ENCODE measurements at regions not wholly inside any gene's neighbourhood (a gene's known extent, or its start where the extent isn't known, plus 50 kb on each side); places are given as distances from the start of the nearest gene placed in this dataset.

GRCh38 chr16:66081775-66082366 is 284.6 kb upstream of the CDH5 start:
- DNase-seq (no peak), ATAC-seq (no peak)
- H3K9me3 ChIP-seq (ENCODE audit: control insufficient read depth, low read length, poor library complexity, severe bottlenecking): no peaks in the 10 kb centered on the region
- Mint-ChIP-seq H3K4me3 (no peak overlapping the region), H3K36me3 (ENCODE audit: low read depth) (no peaks in the 10 kb centered on the region), H3K27ac (no peak overlapping the region), H3K27me3 (peaks cover 36% of the 10 kb centered on the region), H3K4me1 (no peaks in the 10 kb centered on the region)

- ATAC-seq (no peak), DNase-seq (no peak)
- no peak overlapping the region for H3K27ac Mint-ChIP-seq
- H3K9me3 ChIP-seq (ENCODE audit: control insufficient read depth, low read length, poor library complexity, severe bottlenecking): no peaks in the 10 kb centered on the region
- H3K27me3 Mint-ChIP-seq: peaks cover 40% of the 10 kb centered on the region
- no peaks in the 10 kb centered on the region for H3K36me3 Mint-ChIP-seq (ENCODE audit: low read depth)
- H3K4me1 Mint-ChIP-seq: no peaks in the 10 kb centered on the region
- H3K4me3 Mint-ChIP-seq: no peak overlapping the region
These were observed 286.7 kb upstream of the CDH5 start for GRCh38 chr16:66079671-66080334.

- peaks cover 3% of the 10 kb centered on the region for H3K36me3 Mint-ChIP-seq (ENCODE audit: low read depth)
- H3K27me3 Mint-ChIP-seq: peaks cover 61% of the 10 kb centered on the region
- no peaks in the 10 kb centered on the region for H3K9me3 ChIP-seq (ENCODE audit: control insufficient read depth, low read length, poor library complexity, severe bottlenecking)
- no peak overlapping the region for H3K4me3 Mint-ChIP-seq
- H3K27ac Mint-ChIP-seq: no peak overlapping the region
- DNase-seq: no peak
- no peaks in the 10 kb centered on the region for H3K4me1 Mint-ChIP-seq
- no peak for ATAC-seq
These were observed 296.2 kb upstream of the CDH5 start for GRCh38 chr16:66070140-66070917.

- ATAC-seq (no peak), DNase-seq (no peak)
- no peak overlapping the region for H3K27ac Mint-ChIP-seq
- no peaks in the 10 kb centered on the region for H3K9me3 ChIP-seq (ENCODE audit: control insufficient read depth, low read length, poor library complexity, severe bottlenecking)
- peaks cover 3% of the 10 kb centered on the region for H3K36me3 Mint-ChIP-seq (ENCODE audit: low read depth)
- H3K27me3 Mint-ChIP-seq: peaks cover 59% of the 10 kb centered on the region
- H3K4me3 Mint-ChIP-seq: no peak overlapping the region
- no peaks in the 10 kb centered on the region for H3K4me1 Mint-ChIP-seq
These were observed 296.9 kb upstream of the CDH5 start for GRCh38 chr16:66069587-66069986.

GRCh38 chr16:66066404-66066803 is 300.1 kb upstream of the CDH5 start:
- Mint-ChIP-seq H3K36me3 (ENCODE audit: low read depth) (no peaks in the 10 kb centered on the region), H3K27me3 (peaks cover 62% of the 10 kb centered on the region), H3K4me3 (no peak overlapping the region), H3K27ac (no peak overlapping the region), H3K4me1 (no peaks in the 10 kb centered on the region)
- DNase-seq (no peak), ATAC-seq (no peak)
- H3K9me3 ChIP-seq (ENCODE audit: control insufficient read depth, low read length, poor library complexity, severe bottlenecking): no peaks in the 10 kb centered on the region

GRCh38 chr16:66065925-66066324 is 300.6 kb upstream of the CDH5 start:
- H3K36me3 Mint-ChIP-seq (ENCODE audit: low read depth): peaks cover 2% of the 10 kb centered on the region
- H3K27me3 Mint-ChIP-seq: peaks cover 62% of the 10 kb centered on the region
- no peaks in the 10 kb centered on the region for H3K4me1 Mint-ChIP-seq

GRCh38 chr16:66064801-66065530 is 301.5 kb upstream of the CDH5 start:
- no peaks in the 10 kb centered on the region for H3K4me1 Mint-ChIP-seq
- peaks cover 65% of the 10 kb centered on the region for H3K27me3 Mint-ChIP-seq
- ATAC-seq: no peak
- H3K4me3 Mint-ChIP-seq: no peak overlapping the region
- DNase-seq: no peak
- no peak overlapping the region for H3K27ac Mint-ChIP-seq
- H3K9me3 ChIP-seq (ENCODE audit: control insufficient read depth, low read length, poor library complexity, severe bottlenecking): no peaks in the 10 kb centered on the region
- peaks cover 2% of the 10 kb centered on the region for H3K36me3 Mint-ChIP-seq (ENCODE audit: low read depth)

More at GRCh38 chr16:66065925-66066324, 300.6 kb upstream of the CDH5 start:
- DNase-seq (no peak), ATAC-seq (no peak)
- no peak overlapping the region for H3K4me3 Mint-ChIP-seq
- no peaks in the 10 kb centered on the region for H3K9me3 ChIP-seq (ENCODE audit: control insufficient read depth, low read length, poor library complexity, severe bottlenecking)
- no peak overlapping the region for H3K27ac Mint-ChIP-seq

- H3K4me1 Mint-ChIP-seq: no peaks in the 10 kb centered on the region
- H3K9me3 ChIP-seq (ENCODE audit: control insufficient read depth, low read length, poor library complexity, severe bottlenecking): no peaks in the 10 kb centered on the region
- H3K36me3 Mint-ChIP-seq (ENCODE audit: low read depth): peaks cover 2% of the 10 kb centered on the region
- ATAC-seq (no peak), DNase-seq (no peak)
- H3K4me3 Mint-ChIP-seq: no peak overlapping the region
- H3K27ac Mint-ChIP-seq: no peak overlapping the region
- H3K27me3 Mint-ChIP-seq: peaks cover 45% of the 10 kb centered on the region
These were observed 307.7 kb upstream of the CDH5 start for GRCh38 chr16:66058832-66059231.

GRCh38 chr16:66058172-66058691 is 308.3 kb upstream of the CDH5 start:
- ATAC-seq (no peak), DNase-seq (no peak)
- H3K4me1 Mint-ChIP-seq: no peaks in the 10 kb centered on the region
- H3K36me3 Mint-ChIP-seq (ENCODE audit: low read depth): peaks cover 2% of the 10 kb centered on the region
- H3K4me3 Mint-ChIP-seq: no peak overlapping the region
- no peaks in the 10 kb centered on the region for H3K9me3 ChIP-seq (ENCODE audit: control insufficient read depth, low read length, poor library complexity, severe bottlenecking)
- peaks cover 42% of the 10 kb centered on the region for H3K27me3 Mint-ChIP-seq
- no peak overlapping the region for H3K27ac Mint-ChIP-seq

GRCh38 chr16:66057057-66057456 is 309.4 kb upstream of the CDH5 start:
- Mint-ChIP-seq H3K4me3 (no peak overlapping the region), H3K27me3 (peaks cover 31% of the 10 kb centered on the region), H3K36me3 (ENCODE audit: low read depth) (peaks cover 2% of the 10 kb centered on the region), H3K27ac (no peak overlapping the region), H3K4me1 (no peaks in the 10 kb centered on the region)
- DNase-seq (no peak), ATAC-seq (no peak)
- no peaks in the 10 kb centered on the region for H3K9me3 ChIP-seq (ENCODE audit: control insufficient read depth, low read length, poor library complexity, severe bottlenecking)

GRCh38 chr16:66054095-66054494 is 312.4 kb upstream of the CDH5 start:
- no peaks in the 10 kb centered on the region for H3K4me1 Mint-ChIP-seq
- no peak overlapping the region for H3K4me3 Mint-ChIP-seq
- peaks cover 10% of the 10 kb centered on the region for H3K27me3 Mint-ChIP-seq
- no peaks in the 10 kb centered on the region for H3K9me3 ChIP-seq (ENCODE audit: control insufficient read depth, low read length, poor library complexity, severe bottlenecking)
- no peak overlapping the region for H3K27ac Mint-ChIP-seq
- ATAC-seq: no peak
- no peak for DNase-seq
- H3K36me3 Mint-ChIP-seq (ENCODE audit: low read depth): no peaks in the 10 kb centered on the region

GRCh38 chr16:66052745-66053144 is 313.7 kb upstream of the CDH5 start:
- no peaks in the 10 kb centered on the region for H3K9me3 ChIP-seq (ENCODE audit: control insufficient read depth, low read length, poor library complexity, severe bottlenecking)
- H3K27ac Mint-ChIP-seq: no peak overlapping the region
- DNase-seq: no peak
- H3K4me3 Mint-ChIP-seq: no peak overlapping the region
- peaks cover 10% of the 10 kb centered on the region for H3K27me3 Mint-ChIP-seq
- no peak for ATAC-seq
- H3K4me1 Mint-ChIP-seq: no peaks in the 10 kb centered on the region
- H3K36me3 Mint-ChIP-seq (ENCODE audit: low read depth): no peaks in the 10 kb centered on the region

GRCh38 chr16:66050991-66051390 is 315.5 kb upstream of the CDH5 start:
- H3K9me3 ChIP-seq (ENCODE audit: control insufficient read depth, low read length, poor library complexity, severe bottlenecking): no peaks in the 10 kb centered on the region
- no peak overlapping the region for H3K4me3 Mint-ChIP-seq
- no peaks in the 10 kb centered on the region for H3K4me1 Mint-ChIP-seq
- ATAC-seq (no peak), DNase-seq (no peak)
- H3K27me3 Mint-ChIP-seq: peaks cover 10% of the 10 kb centered on the region
- no peaks in the 10 kb centered on the region for H3K36me3 Mint-ChIP-seq (ENCODE audit: low read depth)
- H3K27ac Mint-ChIP-seq: no peak overlapping the region
